Naive thymus-derived CD8-positive, alpha-beta T cell (primary cell): ENCODE measurements at regions not wholly inside any gene's neighbourhood (a gene's known extent, or its start where the extent isn't known, plus 50 kb on each side); places are given as distances from the start of the nearest gene placed in this dataset.
"Not testable (repeated sequence)": the region's sequence is repeated elsewhere in the genome, so short reads cannot be mapped to it uniquely, and the experiment has no call there.

Experiments
- ATAC-seq, 2 donors: fragments of 150-1000 bp; cut with Tn5 transposase in 1 of 2; sonication (Bioruptor Pico), chemical (Tn5 transposase) in 1 of 2; 1 replicate in 1 of 2; 2 replicates in 1 of 2; pipeline ENCODE4 v1.10.0; 2021; ENCODE audit warnings: mild to moderate bottlenecking in 2 of 2, moderate library complexity in 2 of 2
- POLR2A ChIA-PET: fragments of 350-600 bp; sonication (Branson Sonifier 250); formaldehyde crosslinking; loops from one replicate; lab custom pipeline; 2021; ENCODE audit warnings: antibody characterized with exemption; lab: Charles Lee
- DNase-seq, 10 donors: peaks; one replicate each; pipeline versions ENCODE4 v3.0.0 to v3.0.0-alpha.2; 2020 to 2022
- H3K27ac Mint-ChIP-seq, 10 donors: one replicate each; pipeline ENCODE4 v1.8.0; 2020 to 2022; ENCODE audit warnings: mild to moderate bottlenecking in 10 of 10, mixed read lengths in 10 of 10, moderate library complexity in 4 of 10, inconsistent platforms in 1 of 10
- H3K27me3 Mint-ChIP-seq, 5 donors: one replicate each; pipeline ENCODE4 v1.8.0; 2021 to 2022; ENCODE audit warnings: mixed read lengths in 5 of 5
- H3K36me3 Mint-ChIP-seq, 3 donors: one replicate each; pipeline ENCODE4 v1.8.0; 2020 to 2022; ENCODE audit warnings: mixed read lengths in 3 of 3, mild to moderate bottlenecking in 2 of 3, inconsistent platforms in 1 of 3
- H3K4me1 Mint-ChIP-seq, 4 donors: one replicate each; pipeline ENCODE4 v1.8.0; 2021 to 2022; ENCODE audit warnings: mixed read lengths in 4 of 4
- H3K4me3 Mint-ChIP-seq, 10 donors: one replicate each; pipeline ENCODE4 v1.8.0; 2020 to 2022; ENCODE audit warnings: mild to moderate bottlenecking in 10 of 10, mixed read lengths in 10 of 10, moderate library complexity in 6 of 10, inconsistent platforms in 1 of 10
- H3K9me3 Mint-ChIP-seq, 9 donors: one replicate each; pipeline ENCODE4 v1.8.0; 2020 to 2022; ENCODE audit warnings: mixed read lengths in 9 of 9, mild to moderate bottlenecking in 3 of 9, inconsistent platforms in 1 of 9, moderate library complexity in 1 of 9

DNA sequence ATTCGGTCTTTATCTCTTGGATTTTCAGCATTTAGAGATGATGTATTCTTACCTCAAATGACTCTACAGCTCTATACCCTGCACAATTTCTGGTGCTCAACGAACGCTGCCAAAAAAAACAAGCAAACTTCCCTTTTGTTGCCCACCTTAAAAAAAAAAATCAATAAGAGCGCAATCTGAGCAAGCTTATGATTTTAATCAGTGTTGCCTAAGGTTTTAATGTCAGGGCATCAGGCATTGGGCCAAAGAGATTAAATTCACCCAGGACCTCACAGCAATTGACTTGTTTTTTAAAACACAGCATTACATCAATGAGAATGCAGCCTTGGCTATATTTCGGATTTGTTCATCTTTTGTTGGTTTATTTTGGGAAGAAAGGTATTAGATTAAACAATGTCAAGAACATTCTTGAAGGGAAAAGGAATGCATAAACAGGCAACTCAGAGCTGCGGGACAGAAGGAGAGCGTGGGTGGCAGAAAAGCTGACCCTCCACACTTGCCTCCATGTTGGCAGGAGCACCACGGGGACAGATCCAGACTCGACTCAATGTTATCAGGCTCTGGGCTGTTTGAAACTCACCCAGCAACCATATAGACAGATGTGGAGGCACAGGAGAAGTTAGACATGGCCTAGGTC, 127.5 kb upstream of the DAPK1 start:
- POLR2A ChIA-PET: no interaction called here
- Mint-ChIP-seq H3K27ac (peak overlapping the region in 1 of 10 donors; percentile 87), H3K9me3 (peaks cover 0 to 4% (median 0%) of the 10 kb centered on the region in 9 donors), H3K27me3 (peaks cover 5 to 21% (median 10%) of the 10 kb centered on the region in 5 donors), H3K4me1 (no peaks in the 10 kb centered on the region), H3K36me3 (no peaks in the 10 kb centered on the region), H3K4me3 (no peak overlapping the region)
- no peak for ATAC-seq
- no peak for DNase-seq

DNA sequence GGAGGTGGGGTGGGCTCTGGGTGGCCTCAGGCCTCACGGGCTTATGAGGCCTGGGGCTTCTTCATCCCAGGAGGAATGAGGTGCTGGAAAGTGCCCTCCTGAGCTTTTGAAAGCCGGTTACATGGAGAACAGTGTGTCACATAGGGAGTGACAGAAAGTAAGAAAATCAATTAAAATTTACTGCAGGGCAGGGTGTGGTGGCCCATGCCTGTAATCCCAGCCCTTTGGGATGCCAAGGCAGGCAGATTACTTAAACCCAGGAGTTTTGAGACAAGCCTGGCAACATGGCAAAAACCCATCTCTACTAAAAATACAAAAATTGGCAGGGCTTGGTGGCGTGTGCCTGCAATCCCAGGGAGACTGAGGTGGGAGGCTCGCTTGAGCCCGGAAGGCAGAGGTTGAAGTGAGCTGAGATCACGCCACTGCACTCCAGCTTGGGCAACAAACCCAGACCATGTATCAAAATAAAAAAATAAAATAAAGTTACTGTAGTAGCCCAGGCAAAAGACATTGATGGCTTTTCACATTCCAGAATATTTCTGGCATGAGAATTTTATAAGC, 125.8 kb upstream of the DAPK1 start:
- no peak overlapping the region for H3K27ac Mint-ChIP-seq
- H3K27me3 Mint-ChIP-seq: peaks cover 3 to 21% (median 10%) of the 10 kb centered on the region in 5 donors
- H3K9me3 Mint-ChIP-seq: no peaks in the 10 kb centered on the region
- ATAC-seq (no peak), DNase-seq (no peak)
- H3K36me3 Mint-ChIP-seq: no peaks in the 10 kb centered on the region
- H3K4me3 Mint-ChIP-seq: no peak overlapping the region
- no peaks in the 10 kb centered on the region for H3K4me1 Mint-ChIP-seq
- POLR2A ChIA-PET: no interaction called here

DNA sequence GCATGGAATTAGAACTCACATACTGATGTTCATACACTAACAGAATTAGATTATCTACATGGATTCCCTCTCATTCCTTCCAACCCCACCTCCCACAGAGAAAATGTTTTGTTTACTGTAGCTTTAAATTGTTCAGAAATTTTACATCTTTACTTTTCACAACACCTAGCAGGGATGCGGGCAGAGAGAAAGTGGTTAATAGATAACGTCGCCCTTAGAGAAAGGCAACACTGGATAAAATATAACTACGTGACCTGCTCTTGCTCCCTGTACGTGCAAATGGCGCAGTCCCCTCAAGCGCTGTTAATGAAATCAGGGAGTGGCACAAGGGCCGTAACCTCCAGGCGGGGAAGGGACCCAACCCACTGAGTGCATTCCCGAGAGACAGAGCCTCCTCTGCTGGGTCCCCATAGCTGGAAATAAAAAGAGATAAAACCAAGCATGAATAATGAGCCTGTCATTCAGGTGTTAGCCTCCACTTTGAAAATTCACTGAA, 125.3 kb upstream of the DAPK1 start:
- Mint-ChIP-seq H3K9me3 (no peaks in the 10 kb centered on the region), H3K27ac (no peak overlapping the region), H3K36me3 (no peaks in the 10 kb centered on the region), H3K27me3 (peaks cover 3 to 21% (median 10%) of the 10 kb centered on the region in 5 donors), H3K4me1 (no peaks in the 10 kb centered on the region), H3K4me3 (no peak overlapping the region)
- ATAC-seq (no peak), DNase-seq (no peak)
- POLR2A ChIA-PET: no interaction called here

DNA sequence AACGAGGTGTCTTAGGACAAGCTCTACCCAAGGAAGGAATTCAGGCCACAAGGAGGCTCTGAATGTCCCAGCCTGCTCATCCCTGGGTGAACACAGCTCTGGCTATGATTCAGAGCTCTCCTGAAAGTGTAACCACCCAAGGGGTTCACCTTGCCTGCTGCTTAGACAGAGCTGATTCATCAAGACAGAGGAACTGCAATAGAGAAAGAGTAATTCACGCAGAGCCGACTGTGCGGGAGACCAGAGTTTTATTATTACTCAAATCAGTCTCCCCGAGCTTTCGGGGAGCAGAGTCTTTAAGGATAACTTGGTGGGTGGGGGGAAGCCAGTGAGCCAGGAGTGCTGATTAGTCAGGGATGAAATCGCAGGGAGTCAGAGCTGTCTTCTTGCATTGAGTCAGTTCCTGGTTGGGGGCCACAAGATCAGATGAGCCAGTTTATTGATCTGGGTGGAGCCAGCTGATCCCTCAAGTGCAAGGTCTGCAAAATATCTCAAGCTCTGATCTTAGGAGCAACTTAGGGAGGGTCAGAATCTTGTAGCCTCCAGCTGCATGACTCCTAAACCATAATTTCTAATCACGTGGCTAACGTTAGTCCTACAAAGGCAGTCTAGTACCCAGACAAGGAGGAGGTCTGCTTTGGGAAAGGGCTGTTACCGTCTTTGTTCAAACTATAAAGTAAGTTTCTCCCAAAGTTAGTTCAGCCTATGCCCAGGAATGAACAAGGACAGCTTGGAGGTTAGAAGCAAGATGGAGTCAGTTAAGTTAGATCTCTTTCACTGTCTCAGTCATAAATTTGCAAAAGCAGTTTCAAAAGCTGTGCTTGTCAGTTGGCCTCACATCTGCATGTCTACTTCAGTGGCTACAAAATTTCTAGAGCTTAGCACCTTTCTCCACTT, 123.4 kb upstream of the DAPK1 start:
- POLR2A ChIA-PET, ATAC-seq, H3K27ac Mint-ChIP-seq, H3K4me3 Mint-ChIP-seq, DNase-seq, H3K36me3 Mint-ChIP-seq, H3K4me1 Mint-ChIP-seq, H3K9me3 Mint-ChIP-seq: not testable (repeated sequence)
- H3K27me3 Mint-ChIP-seq: peaks cover 2 to 21% (median 10%) of the 10 kb centered on the region in 5 donors

DNA sequence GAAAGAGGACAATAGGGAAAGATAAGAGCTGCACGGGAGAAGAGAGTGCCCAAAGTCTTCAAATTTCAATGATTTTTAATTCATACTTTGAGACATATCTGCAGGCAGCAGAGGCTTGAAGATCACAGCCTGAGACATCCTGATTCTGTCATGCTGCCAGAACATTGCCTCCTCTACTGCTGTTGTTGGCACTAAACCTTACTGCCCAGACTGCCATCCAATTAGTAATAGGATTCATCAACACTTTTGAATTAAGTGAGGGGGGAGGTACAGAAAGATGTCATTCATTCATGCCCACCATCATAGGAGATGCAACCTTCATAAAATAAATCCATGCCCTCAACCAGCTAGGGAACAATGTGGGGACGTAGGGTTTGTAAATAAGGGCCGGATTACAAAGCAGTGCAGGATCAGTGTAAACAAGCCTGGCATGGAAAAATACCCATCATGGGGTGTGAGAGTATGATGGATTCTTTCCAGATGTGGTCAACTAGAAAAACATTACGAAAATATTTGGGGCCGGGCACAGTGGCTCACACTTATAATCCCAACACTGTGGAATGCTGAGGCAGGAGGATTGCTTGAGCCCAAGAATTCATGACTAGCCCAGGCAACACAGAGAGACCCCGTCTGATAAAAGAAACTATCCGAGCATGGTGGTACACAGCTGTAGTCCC, 122.1 kb upstream of the DAPK1 start:
- ATAC-seq (no peak), DNase-seq (no peak)
- H3K4me3 Mint-ChIP-seq: no peak overlapping the region
- POLR2A ChIA-PET: no interaction called here
- no peak overlapping the region for H3K27ac Mint-ChIP-seq
- no peaks in the 10 kb centered on the region for H3K36me3 Mint-ChIP-seq
- peaks cover 2 to 16% (median 2%) of the 10 kb centered on the region in 5 donors for H3K27me3 Mint-ChIP-seq
- H3K4me1 Mint-ChIP-seq: no peaks in the 10 kb centered on the region
- no peaks in the 10 kb centered on the region for H3K9me3 Mint-ChIP-seq

DNA sequence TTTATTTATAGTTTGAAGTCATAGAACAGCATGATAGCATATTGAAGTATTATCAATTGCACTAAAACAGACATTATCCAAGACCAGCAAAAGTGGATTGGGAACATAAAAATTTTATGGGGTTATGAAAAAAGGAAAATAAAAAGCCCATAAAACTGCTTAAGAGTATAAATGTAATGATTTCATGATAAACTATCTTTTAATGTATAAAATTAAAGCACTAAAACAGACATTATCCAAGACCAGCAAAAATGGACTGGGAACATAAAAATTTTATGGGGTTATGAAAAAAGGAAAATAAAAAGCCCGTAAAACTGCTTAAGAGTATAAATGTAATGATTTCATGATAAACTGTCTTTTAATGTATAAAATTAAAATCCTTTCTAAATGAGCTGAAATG, 119.0 kb upstream of the DAPK1 start:
- Mint-ChIP-seq H3K36me3 (no peaks in the 10 kb centered on the region), H3K4me1 (no peaks in the 10 kb centered on the region), H3K27me3 (peaks cover 0 to 6% (median 2%) of the 10 kb centered on the region in 5 donors), H3K4me3 (no peak overlapping the region), H3K27ac (no peak overlapping the region), H3K9me3 (no peaks in the 10 kb centered on the region)
- DNase-seq (no peak), ATAC-seq (no peak)
- POLR2A ChIA-PET: no interaction called here

DNA sequence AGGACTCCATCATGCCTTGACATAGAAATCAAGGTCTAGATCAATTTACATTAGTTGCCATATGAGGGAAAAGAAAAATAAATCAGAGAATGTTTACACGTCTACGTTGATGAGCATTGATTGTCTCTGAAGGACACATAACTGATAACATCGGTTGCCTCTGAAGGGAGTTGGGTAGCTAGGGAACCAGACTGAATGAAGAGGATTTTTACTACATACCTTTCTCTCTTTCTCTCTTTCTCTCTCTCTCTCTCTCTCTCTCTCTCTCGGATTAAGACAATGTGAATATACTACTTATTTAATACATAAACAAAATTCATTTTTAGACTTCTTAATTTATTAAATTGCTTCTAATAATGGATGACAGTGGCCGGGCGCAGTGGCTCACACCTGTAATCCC, 118.4 kb upstream of the DAPK1 start:
- Mint-ChIP-seq H3K36me3 (no peaks in the 10 kb centered on the region), H3K4me3 (no peak overlapping the region), H3K9me3 (no peaks in the 10 kb centered on the region), H3K4me1 (no peaks in the 10 kb centered on the region), H3K27me3 (peaks cover 0 to 2% (median 0%) of the 10 kb centered on the region in 5 donors), H3K27ac (no peak overlapping the region)
- DNase-seq: no peak
- POLR2A ChIA-PET: no interaction called here
- no peak for ATAC-seq

DNA sequence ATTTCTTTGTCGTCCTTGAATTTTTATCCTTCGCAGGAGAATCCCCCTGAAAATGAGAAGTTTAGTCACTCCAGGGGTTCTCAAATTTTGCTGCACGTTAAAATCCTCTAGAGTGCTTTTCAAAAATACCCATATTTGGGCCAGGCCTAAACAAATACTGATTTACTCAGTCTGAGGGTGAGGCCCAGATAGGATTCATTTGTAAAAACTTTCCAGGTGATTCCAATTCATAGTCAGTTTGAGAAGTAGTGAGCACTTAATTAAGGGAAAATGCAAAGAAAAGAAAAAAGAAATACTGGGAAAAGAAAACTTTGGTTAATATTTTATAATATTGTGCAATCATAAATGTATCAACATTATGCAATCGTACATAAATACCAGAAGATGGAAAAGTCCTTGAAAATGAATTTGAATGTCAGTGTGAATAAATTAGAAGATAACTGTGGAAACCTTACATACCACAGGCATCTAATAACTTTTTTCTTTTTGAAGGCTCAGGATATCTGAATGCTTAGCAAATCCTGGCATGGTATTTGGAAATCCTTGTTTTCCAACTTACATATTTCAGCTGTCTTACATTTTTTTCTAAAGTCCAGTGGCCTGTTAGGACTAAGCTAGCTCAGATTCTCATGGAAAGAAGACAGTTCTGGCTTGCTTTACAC, 116.5 kb upstream of the DAPK1 start:
- H3K4me1 Mint-ChIP-seq: no peaks in the 10 kb centered on the region
- H3K36me3 Mint-ChIP-seq: no peaks in the 10 kb centered on the region
- no peaks in the 10 kb centered on the region for H3K9me3 Mint-ChIP-seq
- POLR2A ChIA-PET: no interaction called here
- no peak overlapping the region for H3K4me3 Mint-ChIP-seq
- peaks cover 0 to 11% (median 5%) of the 10 kb centered on the region in 5 donors for H3K27me3 Mint-ChIP-seq
- no peak for DNase-seq
- ATAC-seq: no peak
- H3K27ac Mint-ChIP-seq: no peak overlapping the region

DNA sequence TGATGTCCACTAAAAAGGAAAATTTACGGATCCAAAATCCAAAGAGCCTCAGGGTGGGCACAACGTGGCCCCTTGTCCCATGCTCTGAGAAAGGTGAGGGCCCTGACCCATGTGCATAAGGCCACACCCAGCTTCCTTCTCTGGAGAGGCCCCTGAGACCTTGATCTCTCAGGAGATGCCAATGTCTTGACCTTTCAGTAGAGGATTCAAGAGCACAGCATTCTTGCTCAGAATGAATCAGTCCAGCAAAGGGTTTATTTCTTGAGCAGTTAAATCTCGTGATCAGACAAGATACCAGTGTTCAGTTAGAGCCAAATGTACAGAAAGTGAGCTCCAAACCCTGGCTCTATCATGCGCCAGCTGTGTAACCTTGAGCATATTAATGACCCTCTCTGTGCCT, 115.9 kb upstream of the DAPK1 start:
- ATAC-seq (no peak), DNase-seq (no peak)
- Mint-ChIP-seq H3K27me3 (peaks cover 0 to 11% (median 5%) of the 10 kb centered on the region in 5 donors), H3K27ac (no peak overlapping the region), H3K4me3 (no peak overlapping the region), H3K9me3 (no peaks in the 10 kb centered on the region), H3K36me3 (no peaks in the 10 kb centered on the region), H3K4me1 (no peaks in the 10 kb centered on the region)
- POLR2A ChIA-PET: no interaction called here

DNA sequence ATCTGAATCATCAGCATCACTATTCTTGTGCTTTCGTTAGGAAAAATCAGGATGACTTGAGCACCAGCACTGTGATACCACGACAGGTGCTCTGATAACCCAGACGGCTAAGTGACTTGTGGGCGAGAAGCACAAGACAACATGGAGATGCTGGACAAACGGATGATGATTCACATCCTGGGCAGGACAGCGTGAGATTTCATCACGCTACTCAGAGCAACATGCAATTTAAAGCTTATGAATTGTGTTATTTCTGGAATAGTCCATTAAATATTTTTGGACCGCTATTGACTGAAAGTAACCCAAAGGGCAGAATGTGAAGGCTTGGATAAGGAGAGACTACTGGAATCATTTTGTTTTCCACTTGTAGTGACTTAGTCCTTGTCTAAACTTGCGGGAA, 114.8 kb upstream of the DAPK1 start:
- peaks cover 0 to 11% (median 5%) of the 10 kb centered on the region in 5 donors for H3K27me3 Mint-ChIP-seq

DNA sequence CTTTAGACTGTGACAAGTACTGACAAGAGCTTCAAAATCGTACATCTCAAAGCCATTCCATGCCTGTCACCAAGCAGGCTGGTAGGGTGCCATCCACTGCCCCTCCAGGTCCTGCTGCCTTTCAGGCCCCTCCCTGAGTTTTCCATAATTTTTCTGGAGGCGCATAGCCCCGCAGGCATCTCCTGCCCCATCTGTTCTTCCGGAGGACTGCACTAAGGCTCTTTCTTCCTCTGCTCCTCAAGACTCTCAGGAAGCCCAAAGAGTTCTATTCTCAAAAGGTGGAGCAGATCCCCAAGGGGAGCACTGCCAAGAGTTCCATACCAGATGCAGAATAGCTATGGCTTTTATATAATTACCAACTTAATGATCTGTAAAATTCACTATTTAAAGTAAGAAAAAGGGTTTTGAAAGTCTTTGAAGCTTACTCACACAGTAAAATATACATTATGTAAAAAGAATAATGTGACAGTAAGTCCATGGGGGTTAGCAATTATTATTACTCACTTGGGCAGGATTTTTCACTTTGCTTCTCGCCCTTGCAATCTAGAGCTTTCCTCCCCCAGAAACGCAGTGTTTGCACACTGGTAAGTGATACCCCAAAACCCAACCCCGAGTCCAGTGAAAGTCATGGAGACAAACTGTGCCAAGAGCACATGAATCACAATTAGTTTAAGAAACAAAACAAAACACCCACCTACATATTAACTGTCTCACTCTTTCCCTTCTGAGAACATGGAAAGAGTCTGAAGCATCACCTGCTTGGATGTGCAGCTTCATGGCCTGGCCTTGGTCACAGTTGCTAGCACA, 114.1 kb upstream of the DAPK1 start:
- Mint-ChIP-seq H3K27ac (no peak overlapping the region), H3K9me3 (no peaks in the 10 kb centered on the region), H3K27me3 (peaks cover 0 to 11% (median 5%) of the 10 kb centered on the region in 5 donors), H3K36me3 (no peaks in the 10 kb centered on the region), H3K4me3 (no peak overlapping the region), H3K4me1 (no peaks in the 10 kb centered on the region)
- POLR2A ChIA-PET: no interaction called here
- ATAC-seq (no peak), DNase-seq (no peak)

More for the DNA sequence above, 114.8 kb upstream of the DAPK1 start:
- Mint-ChIP-seq H3K9me3 (no peaks in the 10 kb centered on the region), H3K36me3 (no peaks in the 10 kb centered on the region), H3K4me3 (no peak overlapping the region), H3K4me1 (no peaks in the 10 kb centered on the region), H3K27ac (no peak overlapping the region)
- ATAC-seq (no peak), DNase-seq (no peak)
- POLR2A ChIA-PET: no interaction called here
